Upper lobe of left lung (tissue), 4 donors: ENCODE measurements at regions not wholly inside any gene's neighbourhood (a gene's known extent, or its start where the extent isn't known, plus 50 kb on each side); places are given as distances from the start of the nearest gene placed in this dataset.

ENCODE experiments used
- EP300 ChIP-seq, 4 donors: sonication (generic); formaldehyde crosslinking; IDR thresholded peaks; one replicate each; pipeline ENCODE4 v1.5.1; 2017; ENCODE audit warnings: antibody characterized with exemption in 4 of 4, control low read depth in 2 of 4
- POLR2A ChIP-seq, 4 donors: fragments of 450-650 bp; IDR thresholded peaks; one replicate each; pipeline ENCODE4 v1.5.1; 2016 to 2017; ENCODE audit warnings: antibody characterized with exemption in 4 of 4, mild to moderate bottlenecking in 2 of 4
- POLR2AphosphoS5 ChIP-seq, 2 donors: sonication (generic); formaldehyde crosslinking; IDR thresholded peaks; one replicate each; pipeline ENCODE4 v1.5.1; 2017; ENCODE audit warnings: antibody characterized with exemption in 2 of 2
- TF ChIP-seq, protein P1 (sequence below), 6 experiments: fragments of 450-650 bp in 4 of 6; fragments of 200-600 bp in 2 of 6; sonication (generic) in 2 of 6; IDR thresholded peaks; one replicate each; pipeline ENCODE4 v1.5.1; 2016 to 2019; ENCODE audit warnings: antibody characterized with exemption in 6 of 6

DNA sequence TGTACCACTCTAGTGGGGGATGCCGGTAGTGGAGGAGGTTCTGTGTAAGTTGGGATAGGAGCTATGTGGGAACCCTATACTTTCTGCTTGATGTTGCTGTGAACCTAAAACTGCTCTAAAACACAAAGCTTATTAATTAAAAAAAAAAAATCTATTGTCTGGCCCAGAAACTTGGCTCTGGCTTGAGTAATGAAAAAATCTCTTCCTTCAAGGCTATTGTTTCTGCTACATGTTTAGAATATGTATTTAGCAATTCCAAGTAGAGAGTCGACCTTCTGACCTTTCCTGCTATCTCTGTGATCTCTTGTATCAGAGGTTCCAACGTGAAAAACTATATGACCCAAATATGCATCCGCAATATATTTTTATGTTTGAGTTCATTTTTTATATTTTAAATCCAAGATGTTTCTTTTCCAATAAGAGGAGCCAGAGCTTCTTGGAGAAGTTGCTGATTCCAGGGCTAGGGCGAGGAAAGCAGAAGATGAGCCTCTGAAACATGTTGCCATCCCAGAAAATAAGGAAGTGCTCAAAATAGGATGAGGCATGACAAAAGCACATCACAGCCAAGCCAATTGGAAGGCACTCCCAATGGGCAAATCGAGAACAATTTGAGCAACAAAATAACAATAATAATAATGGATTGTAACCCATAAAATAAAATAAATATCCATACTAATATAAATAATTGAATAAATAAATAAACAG is 184.6 kb upstream of the TMEM260 start:
- no peak for TF ChIP-seq POLR2AphosphoS5 (IDR thresholded peaks at IDR 0.05)
- TF ChIP-seq, protein P1, sequence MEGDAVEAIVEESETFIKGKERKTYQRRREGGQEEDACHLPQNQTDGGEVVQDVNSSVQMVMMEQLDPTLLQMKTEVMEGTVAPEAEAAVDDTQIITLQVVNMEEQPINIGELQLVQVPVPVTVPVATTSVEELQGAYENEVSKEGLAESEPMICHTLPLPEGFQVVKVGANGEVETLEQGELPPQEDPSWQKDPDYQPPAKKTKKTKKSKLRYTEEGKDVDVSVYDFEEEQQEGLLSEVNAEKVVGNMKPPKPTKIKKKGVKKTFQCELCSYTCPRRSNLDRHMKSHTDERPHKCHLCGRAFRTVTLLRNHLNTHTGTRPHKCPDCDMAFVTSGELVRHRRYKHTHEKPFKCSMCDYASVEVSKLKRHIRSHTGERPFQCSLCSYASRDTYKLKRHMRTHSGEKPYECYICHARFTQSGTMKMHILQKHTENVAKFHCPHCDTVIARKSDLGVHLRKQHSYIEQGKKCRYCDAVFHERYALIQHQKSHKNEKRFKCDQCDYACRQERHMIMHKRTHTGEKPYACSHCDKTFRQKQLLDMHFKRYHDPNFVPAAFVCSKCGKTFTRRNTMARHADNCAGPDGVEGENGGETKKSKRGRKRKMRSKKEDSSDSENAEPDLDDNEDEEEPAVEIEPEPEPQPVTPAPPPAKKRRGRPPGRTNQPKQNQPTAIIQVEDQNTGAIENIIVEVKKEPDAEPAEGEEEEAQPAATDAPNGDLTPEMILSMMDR (IDR thresholded peaks at IDR 0.05) = no peak
- TF ChIP-seq POLR2A (IDR thresholded peaks at IDR 0.05) = no peak
- TF ChIP-seq EP300 (IDR thresholded peaks at IDR 0.05) = no peak
